Astrocyte (in vitro differentiated cells and primary cell): ENCODE measurements at regions not wholly inside any gene's neighbourhood (a gene's known extent, or its start where the extent isn't known, plus 50 kb on each side); places are given as distances from the start of the nearest gene placed in this dataset.

Experiments
- DNase-seq: peaks from one replicate; pipeline ENCODE4 v3.0.0-alpha.2; 2010; ENCODE audit warnings: low read depth
- FAIRE-seq: peaks from 2 replicates; lab custom pipeline; 2011; peaks lifted over from hg19 to GRCh38; lab: Jason Lieb, UNC
- H2AFZ ChIP-seq: 2 replicates; pipeline ENCODE4 v1.6.0; 2012; ENCODE audit warnings: low read depth, low read length, inconsistent platforms
- H3K27ac ChIP-seq: 2 replicates; pipeline ENCODE4 v1.5.1; 2011; ENCODE audit warnings: low read depth, low read length, inconsistent platforms
- H3K27me3 ChIP-seq: 2 replicates; pipeline ENCODE4 v1.6.0; 2011; ENCODE audit warnings: low read length, inconsistent platforms; ENCODE audit not compliant: insufficient read depth
- H3K36me3 ChIP-seq: 2 replicates; pipeline ENCODE4 v1.5.1; 2011; ENCODE audit warnings: low read length, inconsistent platforms; ENCODE audit not compliant: insufficient read depth
- H3K4me1 ChIP-seq: 2 replicates; pipeline ENCODE4 v1.5.1; 2011; ENCODE audit warnings: low read length, inconsistent platforms; ENCODE audit not compliant: insufficient read depth
- H3K4me2 ChIP-seq: 2 replicates; pipeline ENCODE4 v1.6.0; 2012; ENCODE audit warnings: low read length, inconsistent platforms
- H3K4me3 ChIP-seq: 2 replicates; pipeline ENCODE4 v1.5.1; 2011; ENCODE audit warnings: low read depth, mild to moderate bottlenecking, low read length, inconsistent platforms; ENCODE audit not compliant: insufficient read depth
- H3K79me2 ChIP-seq: 2 replicates; pipeline ENCODE4 v1.6.0; 2012; ENCODE audit warnings: mild to moderate bottlenecking, low read length, inconsistent platforms; ENCODE audit not compliant: insufficient read depth
- H3K9ac ChIP-seq: 2 replicates; pipeline ENCODE4 v1.6.0; 2012; ENCODE audit warnings: mild to moderate bottlenecking, low read length, inconsistent platforms
- H3K9me3 ChIP-seq: 2 replicates; pipeline ENCODE4 v1.5.1; 2012; ENCODE audit warnings: low read depth, mild to moderate bottlenecking, low read length, inconsistent platforms; ENCODE audit not compliant: insufficient read depth
- H4K20me1 ChIP-seq: 2 replicates; pipeline ENCODE4 v1.6.0; 2012; ENCODE audit warnings: low read length, inconsistent platforms; ENCODE audit not compliant: insufficient read depth
- H3K27ac Mint-ChIP-seq: one replicate; pipeline ENCODE4 v1.8.0; 2021; ENCODE audit warnings: mild to moderate bottlenecking, mixed read lengths; ENCODE audit not compliant: unreplicated experiment
- H3K27me3 Mint-ChIP-seq: one replicate; pipeline ENCODE4 v1.8.0; 2021; ENCODE audit warnings: low read depth, mixed read lengths; ENCODE audit not compliant: unreplicated experiment
- H3K36me3 Mint-ChIP-seq: one replicate; pipeline ENCODE4 v1.8.0; 2021; ENCODE audit warnings: low read depth, mixed read lengths; ENCODE audit not compliant: unreplicated experiment
- H3K4me1 Mint-ChIP-seq: one replicate; pipeline ENCODE4 v1.8.0; 2021; ENCODE audit warnings: low read depth, mixed read lengths; ENCODE audit not compliant: unreplicated experiment
- H3K4me3 Mint-ChIP-seq: one replicate; pipeline ENCODE4 v1.8.0; 2021; ENCODE audit warnings: mild to moderate bottlenecking, moderate library complexity, mixed read lengths; ENCODE audit not compliant: unreplicated experiment
- H3K9me3 Mint-ChIP-seq: one replicate; pipeline ENCODE4 v1.8.0; 2021; ENCODE audit warnings: mild to moderate bottlenecking, mixed read lengths; ENCODE audit not compliant: unreplicated experiment
- EZH2 ChIP-seq: IDR thresholded peaks from 2 replicates; pipeline ENCODE4 v1.6.1; 2012; ENCODE audit warnings: mild to moderate bottlenecking, low read length, inconsistent platforms; ENCODE audit not compliant: insufficient read depth
- TF ChIP-seq, protein P1 (sequence below): IDR thresholded peaks from 2 replicates; pipeline ENCODE4 v1.5.1; 2011; ENCODE audit warnings: low read depth, mild to moderate bottlenecking, inconsistent platforms, low read length, moderate library complexity; ENCODE audit not compliant: insufficient read depth

DNA sequence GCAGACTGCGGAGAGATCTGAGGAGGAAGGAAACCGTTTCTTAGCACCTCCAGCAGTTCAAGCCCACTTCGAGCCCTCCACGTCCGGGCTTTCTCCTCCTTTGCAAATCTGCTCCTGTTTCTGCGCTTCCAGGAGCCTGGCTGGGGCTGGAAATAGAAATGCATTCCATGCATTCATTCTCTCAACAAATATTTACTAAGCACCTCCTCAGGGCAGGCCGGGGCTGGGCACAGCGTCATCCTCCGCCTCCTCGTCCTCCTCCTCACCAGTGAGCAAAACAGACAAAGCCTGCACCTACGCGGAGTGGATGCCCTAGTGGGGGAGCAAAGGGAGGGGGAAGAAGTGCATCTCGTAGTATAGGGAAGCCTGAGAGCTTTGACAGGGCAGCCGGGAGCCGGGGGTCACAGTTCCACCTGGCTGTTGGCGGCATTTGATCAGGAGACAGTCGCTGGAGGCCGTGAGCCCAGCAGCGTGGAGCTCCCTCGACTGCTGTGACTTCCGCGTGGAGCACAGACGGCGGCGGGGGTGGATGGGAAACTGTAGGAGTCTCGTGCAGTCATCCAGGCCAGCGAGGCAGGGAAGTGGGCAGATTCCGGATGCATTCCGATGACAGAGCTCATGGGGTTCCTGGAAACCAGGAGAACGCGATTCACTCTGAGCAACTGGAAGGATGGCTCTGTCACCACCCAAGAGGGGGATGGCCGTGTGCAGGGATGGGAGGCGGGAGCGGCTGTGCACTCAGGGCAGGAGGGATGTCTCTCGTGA, 93.5 kb downstream of the SIK1 start:
- peak overlapping the region; percentile 79 for H3K4me2 ChIP-seq
- H3K27ac Mint-ChIP-seq: peak overlapping the region; percentile 96

DNA sequence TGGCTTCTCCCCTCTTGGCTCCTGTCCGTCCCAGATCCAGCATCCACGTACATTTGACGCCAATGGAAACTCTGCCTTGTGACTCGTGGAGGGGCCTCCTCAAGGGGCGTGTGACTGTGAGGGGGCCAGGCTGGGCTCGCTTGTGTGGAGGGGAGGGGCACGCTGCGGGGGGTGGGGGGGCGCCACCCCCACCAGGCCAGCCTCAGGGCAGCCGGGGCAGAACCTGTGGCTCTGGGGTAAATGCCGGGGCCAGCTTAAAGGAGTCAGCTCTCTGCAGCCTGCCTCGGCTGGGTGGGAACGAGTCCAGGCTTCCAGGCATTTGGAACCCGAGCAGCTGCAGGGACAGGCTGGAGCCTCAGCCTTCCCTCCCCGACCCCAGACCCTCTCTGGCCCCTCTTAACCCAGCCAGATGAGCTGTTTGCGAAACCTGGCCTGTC, 94.1 kb downstream of the SIK1 start:
- FAIRE-seq (no peak), DNase-seq (no peak)
- Histone ChIP-seq H3K27ac (peak overlapping the region; percentile 96), H3K9ac (peak overlapping the region; percentile 82), H3K4me3 (peak overlapping the region; percentile 15), H3K4me2 (peak overlapping the region; percentile 79), H3K27me3 (no peaks in the 10 kb centered on the region), H3K9me3 (no peaks in the 10 kb centered on the region), H3K4me1 (peaks cover 29% of the 10 kb centered on the region), H3K36me3 (no peaks in the 10 kb centered on the region), H3K79me2 (no peaks in the 10 kb centered on the region), H4K20me1 (no peaks in the 10 kb centered on the region), H2AFZ (peak overlapping the region; percentile 58)
- peak overlapping the region; percentile 96 for H3K27ac Mint-ChIP-seq
- H3K4me1 Mint-ChIP-seq: peaks cover 30% of the 10 kb centered on the region
- no peak for TF ChIP-seq EZH2
- TF ChIP-seq, protein P1, sequence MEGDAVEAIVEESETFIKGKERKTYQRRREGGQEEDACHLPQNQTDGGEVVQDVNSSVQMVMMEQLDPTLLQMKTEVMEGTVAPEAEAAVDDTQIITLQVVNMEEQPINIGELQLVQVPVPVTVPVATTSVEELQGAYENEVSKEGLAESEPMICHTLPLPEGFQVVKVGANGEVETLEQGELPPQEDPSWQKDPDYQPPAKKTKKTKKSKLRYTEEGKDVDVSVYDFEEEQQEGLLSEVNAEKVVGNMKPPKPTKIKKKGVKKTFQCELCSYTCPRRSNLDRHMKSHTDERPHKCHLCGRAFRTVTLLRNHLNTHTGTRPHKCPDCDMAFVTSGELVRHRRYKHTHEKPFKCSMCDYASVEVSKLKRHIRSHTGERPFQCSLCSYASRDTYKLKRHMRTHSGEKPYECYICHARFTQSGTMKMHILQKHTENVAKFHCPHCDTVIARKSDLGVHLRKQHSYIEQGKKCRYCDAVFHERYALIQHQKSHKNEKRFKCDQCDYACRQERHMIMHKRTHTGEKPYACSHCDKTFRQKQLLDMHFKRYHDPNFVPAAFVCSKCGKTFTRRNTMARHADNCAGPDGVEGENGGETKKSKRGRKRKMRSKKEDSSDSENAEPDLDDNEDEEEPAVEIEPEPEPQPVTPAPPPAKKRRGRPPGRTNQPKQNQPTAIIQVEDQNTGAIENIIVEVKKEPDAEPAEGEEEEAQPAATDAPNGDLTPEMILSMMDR: no peak
- H3K9me3 Mint-ChIP-seq: peaks cover 6% of the 10 kb centered on the region
- peak overlapping the region; percentile 50 for H3K4me3 Mint-ChIP-seq
- peaks cover 2% of the 10 kb centered on the region for H3K27me3 Mint-ChIP-seq
- H3K36me3 Mint-ChIP-seq: no peaks in the 10 kb centered on the region

More for the DNA sequence above, 93.5 kb downstream of the SIK1 start:
- H3K4me3 ChIP-seq: peak overlapping the region; percentile 15
- H3K9ac ChIP-seq: peak overlapping the region; percentile 82
- peak; percentile 90 for DNase-seq
- H3K4me1 Mint-ChIP-seq: peaks cover 25% of the 10 kb centered on the region
- H3K9me3 Mint-ChIP-seq: peaks cover 2% of the 10 kb centered on the region
- no peaks in the 10 kb centered on the region for H3K36me3 ChIP-seq
- peak overlapping the region; percentile 96 for H3K27ac ChIP-seq
- no peaks in the 10 kb centered on the region for H3K36me3 Mint-ChIP-seq
- peaks cover 29% of the 10 kb centered on the region for H3K4me1 ChIP-seq
- no peaks in the 10 kb centered on the region for H4K20me1 ChIP-seq
- H3K9me3 ChIP-seq: no peaks in the 10 kb centered on the region
- FAIRE-seq: peak; percentile 32
- TF ChIP-seq, protein P1: no peak
- no peak for TF ChIP-seq EZH2
- no peaks in the 10 kb centered on the region for H3K27me3 Mint-ChIP-seq
- H3K79me2 ChIP-seq: no peaks in the 10 kb centered on the region
- H3K27me3 ChIP-seq: no peaks in the 10 kb centered on the region
- H2AFZ ChIP-seq: peak overlapping the region; percentile 58
- peak overlapping the region; percentile 51 for H3K4me3 Mint-ChIP-seq
